SH-SY5Y (cell line): ENCODE measurements at regions not wholly inside any gene's neighbourhood (a gene's known extent, or its start where the extent isn't known, plus 50 kb on each side); places are given as distances from the start of the nearest gene placed in this dataset.

ENCODE experiments used
- GATA2 ChIP-seq: IDR thresholded peaks from 2 replicates; pipeline ENCODE4 v1.6.1; 2011; ENCODE audit warnings: mild to moderate bottlenecking, low read depth, low read length
- GATA3 ChIP-seq: IDR thresholded peaks from 2 replicates; pipeline ENCODE4 v1.6.1; 2011; ENCODE audit warnings: low read depth, mild to moderate bottlenecking, low read length, moderate library complexity

- no peak for TF ChIP-seq GATA2
- TF ChIP-seq GATA3, result no peak
Observed at GRCh38 chr7:25864943-25865751, 286.9 kb upstream of the NFE2L3 start.
